SU-DHL-6 (cell line): ENCODE measurements at regions not wholly inside any gene's neighbourhood (a gene's known extent, or its start where the extent isn't known, plus 50 kb on each side); places are given as distances from the start of the nearest gene placed in this dataset.

Source experiments
- EZH2phosphoT487 ChIP-seq: fragments of 200-600 bp; sonication (generic), shearing (Covaris generic); conservative IDR thresholded peaks from 2 replicates; pipeline ENCODE4 v1.6.1; 2018; ENCODE audit warnings: mild to moderate bottlenecking, antibody characterized with exemption, low read length, moderate library complexity, mixed read lengths
- TF ChIP-seq, protein P1 (sequence below): fragments of 200-600 bp; sonication (generic); IDR thresholded peaks from one replicate; pipeline ENCODE4 v1.5.1; 2017; ENCODE audit warnings: antibody characterized with exemption, mild to moderate bottlenecking, low read length, moderate library complexity; ENCODE audit not compliant: insufficient read depth, poor library complexity, severe bottlenecking

DNA sequence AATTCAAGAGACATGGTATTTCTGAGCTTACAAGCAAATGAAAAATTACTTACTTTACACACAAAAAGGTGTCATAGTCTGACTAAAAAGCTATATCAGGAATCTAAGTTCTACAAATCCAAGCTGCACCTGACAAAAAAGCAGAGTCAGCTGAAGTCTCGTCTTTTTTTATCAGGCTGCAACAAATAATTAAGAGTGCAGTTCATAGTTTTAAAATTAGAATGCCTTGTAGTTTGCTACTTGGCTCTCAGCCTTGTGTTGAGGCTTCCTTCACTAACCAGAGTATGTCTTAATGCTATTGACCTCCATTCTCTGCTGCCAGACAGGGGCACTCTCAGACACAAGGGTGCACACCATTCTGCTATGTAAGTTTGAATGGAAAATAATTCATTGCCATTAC lies 940.7 kb downstream of the PCDH7 start:
- TF ChIP-seq, protein P1, sequence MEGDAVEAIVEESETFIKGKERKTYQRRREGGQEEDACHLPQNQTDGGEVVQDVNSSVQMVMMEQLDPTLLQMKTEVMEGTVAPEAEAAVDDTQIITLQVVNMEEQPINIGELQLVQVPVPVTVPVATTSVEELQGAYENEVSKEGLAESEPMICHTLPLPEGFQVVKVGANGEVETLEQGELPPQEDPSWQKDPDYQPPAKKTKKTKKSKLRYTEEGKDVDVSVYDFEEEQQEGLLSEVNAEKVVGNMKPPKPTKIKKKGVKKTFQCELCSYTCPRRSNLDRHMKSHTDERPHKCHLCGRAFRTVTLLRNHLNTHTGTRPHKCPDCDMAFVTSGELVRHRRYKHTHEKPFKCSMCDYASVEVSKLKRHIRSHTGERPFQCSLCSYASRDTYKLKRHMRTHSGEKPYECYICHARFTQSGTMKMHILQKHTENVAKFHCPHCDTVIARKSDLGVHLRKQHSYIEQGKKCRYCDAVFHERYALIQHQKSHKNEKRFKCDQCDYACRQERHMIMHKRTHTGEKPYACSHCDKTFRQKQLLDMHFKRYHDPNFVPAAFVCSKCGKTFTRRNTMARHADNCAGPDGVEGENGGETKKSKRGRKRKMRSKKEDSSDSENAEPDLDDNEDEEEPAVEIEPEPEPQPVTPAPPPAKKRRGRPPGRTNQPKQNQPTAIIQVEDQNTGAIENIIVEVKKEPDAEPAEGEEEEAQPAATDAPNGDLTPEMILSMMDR: no peak
- no peak for TF ChIP-seq EZH2phosphoT487
